NCI-H187 (cell line): ENCODE measurements at regions not wholly inside any gene's neighbourhood (a gene's known extent, or its start where the extent isn't known, plus 50 kb on each side); places are given as distances from the start of the nearest gene placed in this dataset.
"Not testable (repeated sequence)": the region's sequence is repeated elsewhere in the genome, so short reads cannot be mapped to it uniquely, and the experiment has no call there.

ENCODE experiments used
- DNase-seq, 2 experiments: peaks; one replicate each; lab custom pipeline; 2025; lab: John Stamatoyannopoulos, UW

- DNase-seq = no peak
Observed at GRCh38 chr11:28900427-28900826, 792.2 kb downstream of the METTL15 start.

GRCh38 chr11:28899706-28900105 lies 791.5 kb downstream of the METTL15 start:
- DNase-seq = no peak

GRCh38 chr11:28890601-28891040 lies 782.4 kb downstream of the METTL15 start:
- not testable (repeated sequence) for DNase-seq

GRCh38 chr11:28887681-28888080 lies 779.5 kb downstream of the METTL15 start:
- DNase-seq = no peak

- no peak for DNase-seq
Observed at GRCh38 chr11:28879869-28880268, 771.7 kb downstream of the METTL15 start.

- no peak for DNase-seq
Observed at GRCh38 chr11:28878025-28878424, 769.8 kb downstream of the METTL15 start.

- DNase-seq = no peak
Observed at GRCh38 chr11:28877340-28877739, 769.2 kb downstream of the METTL15 start.

GRCh38 chr11:28874706-28875105 lies 766.5 kb downstream of the METTL15 start:
- no peak for DNase-seq

GRCh38 chr11:28871090-28871489 lies 762.9 kb downstream of the METTL15 start:
- no peak for DNase-seq

GRCh38 chr11:28863422-28863821 lies 755.2 kb downstream of the METTL15 start:
- DNase-seq = no peak

- no peak for DNase-seq
Observed at GRCh38 chr11:28860893-28861292, 752.7 kb downstream of the METTL15 start.

GRCh38 chr11:28858076-28858475 lies 749.9 kb downstream of the METTL15 start:
- no peak for DNase-seq

- DNase-seq = no peak
Observed at GRCh38 chr11:28849053-28849452, 740.9 kb downstream of the METTL15 start.

- no peak for DNase-seq
Observed at GRCh38 chr11:28842716-28843115, 734.5 kb downstream of the METTL15 start.

- DNase-seq = no peak
Observed at GRCh38 chr11:28838741-28839140, 730.6 kb downstream of the METTL15 start.

GRCh38 chr11:28837599-28837998 lies 729.4 kb downstream of the METTL15 start:
- no peak for DNase-seq

- DNase-seq = no peak
Observed at GRCh38 chr11:28836285-28837081, 728.3 kb downstream of the METTL15 start.

- no peak for DNase-seq
Observed at GRCh38 chr11:28835790-28836189, 727.6 kb downstream of the METTL15 start.

GRCh38 chr11:28835317-28835716 lies 727.1 kb downstream of the METTL15 start:
- no peak for DNase-seq

- DNase-seq = no peak
Observed at GRCh38 chr11:28834877-28835276, 726.7 kb downstream of the METTL15 start.

GRCh38 chr11:28833670-28834069 lies 725.5 kb downstream of the METTL15 start:
- no peak for DNase-seq

GRCh38 chr11:28833169-28833568 lies 725.0 kb downstream of the METTL15 start:
- DNase-seq = no peak

GRCh38 chr11:28826807-28827206 lies 718.6 kb downstream of the METTL15 start:
- no peak for DNase-seq

GRCh38 chr11:28822576-28822975 lies 714.4 kb downstream of the METTL15 start:
- no peak for DNase-seq
